Activated effector memory CD4-positive, alpha-beta T cell treated with anti-CD3 and anti-CD28 coated beads, Interleukin-2, amount 50 U/mL, for 16 hours (primary cell): ENCODE measurements at regions not wholly inside any gene's neighbourhood (a gene's known extent, or its start where the extent isn't known, plus 50 kb on each side); places are given as distances from the start of the nearest gene placed in this dataset.
"Not testable (repeated sequence)": the region's sequence is repeated elsewhere in the genome, so short reads cannot be mapped to it uniquely, and the experiment has no call there.

Experiments used
- DNase-seq: peaks from one replicate; pipeline ENCODE4 v3.0.0-alpha.2; 2020

DNA sequence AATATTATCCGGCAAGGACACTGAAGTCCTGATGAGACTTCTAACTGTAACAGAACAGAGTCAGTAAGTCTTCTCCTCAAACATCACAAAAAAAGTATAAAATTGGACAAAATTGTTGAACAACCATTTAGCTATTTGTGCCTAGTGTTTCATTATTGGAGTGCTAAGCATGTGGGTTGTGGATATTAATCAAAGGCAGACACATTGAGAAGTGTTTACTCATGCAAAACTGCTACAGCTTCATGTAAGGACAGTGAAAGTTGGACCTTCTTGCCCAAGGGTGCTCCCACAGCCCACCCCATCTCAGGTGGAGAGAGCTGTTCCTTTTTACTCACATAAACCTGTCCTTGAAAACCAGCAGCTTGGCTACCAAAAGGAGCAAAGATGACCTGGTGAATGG, 355.1 kb upstream of the DAB2 start:
- no peak for DNase-seq

- no peak for DNase-seq
These were observed 351.1 kb upstream of the DAB2 start for GRCh38 chr5:39775797-39776365.

- no peak for DNase-seq
These were observed 350.5 kb upstream of the DAB2 start for GRCh38 chr5:39775086-39775796.

GRCh38 chr5:39774605-39775004, 349.8 kb upstream of the DAB2 start:
- no peak for DNase-seq

GRCh38 chr5:39772307-39772706, 347.5 kb upstream of the DAB2 start:
- no peak for DNase-seq

DNA sequence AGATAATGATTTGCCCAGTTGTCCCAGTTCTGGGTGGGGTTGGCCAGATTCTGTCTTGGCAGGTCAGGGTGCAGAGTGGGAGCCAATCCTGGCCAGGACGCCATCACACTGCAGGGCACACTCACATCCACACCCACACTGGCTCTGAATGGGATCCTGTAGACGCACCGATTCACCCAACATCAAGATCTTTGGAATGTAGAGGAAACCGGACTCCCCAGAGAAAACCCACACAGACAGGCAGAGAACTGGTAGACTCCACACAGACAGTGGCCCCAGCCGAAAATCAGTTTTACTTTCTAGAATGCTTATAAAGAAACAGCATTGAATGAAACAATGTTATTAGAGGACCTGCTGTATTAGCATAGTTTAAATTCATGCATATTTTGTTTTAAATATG, 343.1 kb upstream of the DAB2 start:
- no peak for DNase-seq

- no peak for DNase-seq
These were observed 340.6 kb upstream of the DAB2 start for GRCh38 chr5:39765366-39765765.

DNA sequence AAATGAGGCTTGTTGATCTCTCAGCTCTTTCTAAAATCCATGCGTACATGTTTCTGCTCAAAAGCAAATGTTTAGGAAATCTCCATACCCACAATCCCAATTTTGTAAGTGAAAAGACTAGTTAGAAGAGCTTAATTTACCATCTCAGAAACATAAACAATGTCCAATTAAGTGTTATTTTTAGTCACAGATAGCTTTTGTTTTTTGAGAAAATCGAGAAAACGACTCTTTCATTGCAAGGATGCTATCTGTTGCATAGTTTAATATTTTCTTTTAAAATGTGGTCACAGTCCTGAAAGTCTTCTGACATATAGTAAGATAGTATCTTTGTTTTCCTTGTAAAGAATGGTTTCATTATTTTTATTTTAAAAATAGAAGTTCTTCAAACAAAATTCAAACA, 338.0 kb upstream of the DAB2 start:
- DNase-seq = no peak

DNA sequence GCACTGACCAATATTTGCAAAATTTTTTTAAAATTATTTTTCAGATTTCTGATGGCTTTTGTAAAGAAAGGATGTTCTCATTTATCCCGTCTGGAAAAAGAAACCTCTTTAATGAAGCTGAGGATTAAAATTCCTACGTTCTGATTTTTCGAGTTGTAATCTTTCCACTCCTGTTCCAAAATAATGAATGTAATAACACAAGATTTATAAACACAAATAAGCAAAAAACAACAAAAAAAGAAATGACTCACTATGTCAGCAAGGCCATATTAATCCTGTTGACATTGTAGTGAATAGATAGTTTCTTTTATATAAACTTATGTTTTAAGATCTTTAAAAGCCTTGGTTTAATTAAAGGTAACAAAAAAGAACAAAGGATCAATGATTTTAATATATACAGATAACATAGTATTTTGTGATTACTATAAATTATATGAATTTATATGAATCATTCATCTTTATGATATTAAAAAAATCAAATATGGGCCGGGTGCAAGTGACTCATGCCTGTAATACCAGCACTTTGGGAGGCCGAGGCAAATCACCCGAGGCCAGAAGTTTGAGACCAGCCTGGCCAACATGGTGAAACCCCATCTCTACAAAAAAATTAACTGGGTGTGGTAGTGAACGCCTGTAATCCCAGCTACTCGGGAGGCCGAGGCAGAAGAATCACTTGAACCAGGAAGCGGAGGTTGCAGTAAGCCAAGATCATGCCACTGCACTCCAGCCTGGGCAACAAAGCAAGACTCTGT, 336.6 kb upstream of the DAB2 start:
- no peak for DNase-seq

DNA sequence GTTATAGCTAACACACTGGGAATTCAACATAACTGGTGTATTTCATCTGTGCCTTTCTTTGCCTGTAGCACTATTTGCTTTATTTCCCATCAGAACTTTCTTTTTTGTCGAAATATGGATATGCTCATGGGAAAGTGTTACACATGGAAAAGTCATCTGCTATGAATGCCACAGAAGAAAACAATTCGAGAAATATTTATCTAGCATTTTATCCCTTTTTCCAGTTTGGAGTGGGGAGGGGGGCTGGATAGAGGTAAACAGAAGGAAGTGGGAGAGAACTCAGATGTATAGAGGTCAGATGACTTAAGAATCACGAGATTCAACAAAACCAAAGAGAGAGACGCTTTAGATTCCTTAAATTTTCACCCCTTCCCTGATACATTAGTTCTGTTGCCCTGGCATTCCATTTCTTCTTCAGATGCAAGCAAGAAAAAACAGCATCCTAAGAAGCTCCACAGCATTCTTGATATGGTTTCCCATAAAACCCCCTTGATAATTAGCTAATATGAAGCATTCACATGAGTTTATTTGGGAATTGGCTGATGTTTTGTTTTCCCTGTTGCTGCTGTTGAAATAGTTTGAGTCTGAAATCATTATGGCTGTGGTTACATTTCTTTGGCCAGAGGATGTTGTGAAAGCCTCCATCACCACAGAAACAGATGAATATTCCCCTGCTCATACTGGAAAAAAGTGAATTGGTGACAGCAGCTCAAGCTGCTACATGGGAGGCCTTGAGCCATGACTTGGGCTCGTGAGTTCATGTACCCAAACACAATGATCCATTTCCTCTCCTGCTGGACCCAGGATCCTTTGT, 335.8 kb upstream of the DAB2 start:
- DNase-seq = no peak

DNA sequence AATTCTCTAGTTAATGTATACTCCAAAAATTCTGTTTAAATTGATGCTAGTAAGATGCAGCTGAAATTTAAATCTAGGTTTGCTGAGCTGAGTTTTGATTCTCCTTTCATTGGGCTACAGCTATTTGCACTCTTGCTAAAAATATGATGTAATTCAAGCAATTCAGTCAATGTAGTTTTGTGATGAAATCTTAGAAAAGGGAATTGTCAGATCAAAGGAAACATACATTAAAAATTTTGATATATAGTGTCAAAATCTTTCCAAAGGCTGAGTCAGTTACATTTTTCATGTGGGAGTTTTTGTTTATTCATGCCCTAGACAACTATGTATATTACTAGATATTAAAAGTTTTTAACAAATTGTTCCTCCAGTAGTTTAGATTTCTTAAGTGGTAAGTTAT, 334.9 kb upstream of the DAB2 start:
- DNase-seq = no peak

DNA sequence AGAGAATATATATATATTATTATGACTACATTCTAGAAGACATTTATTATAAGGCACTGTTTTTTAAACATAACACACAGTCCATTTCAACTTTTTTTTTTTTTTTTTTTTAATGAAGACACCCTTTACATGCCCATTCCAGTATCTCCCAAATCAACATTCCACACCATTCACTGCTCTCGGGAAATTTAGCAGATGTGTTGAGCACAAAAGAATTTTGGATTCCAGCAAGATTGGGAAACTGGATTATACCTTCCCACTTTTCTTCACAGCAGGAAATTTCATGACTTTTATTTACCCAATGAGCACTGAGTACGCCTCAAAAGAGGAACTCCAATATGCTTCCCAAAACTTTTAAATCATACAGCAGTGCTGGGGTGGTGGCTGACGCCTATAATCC, 333.6 kb upstream of the DAB2 start:
- no peak for DNase-seq

DNA sequence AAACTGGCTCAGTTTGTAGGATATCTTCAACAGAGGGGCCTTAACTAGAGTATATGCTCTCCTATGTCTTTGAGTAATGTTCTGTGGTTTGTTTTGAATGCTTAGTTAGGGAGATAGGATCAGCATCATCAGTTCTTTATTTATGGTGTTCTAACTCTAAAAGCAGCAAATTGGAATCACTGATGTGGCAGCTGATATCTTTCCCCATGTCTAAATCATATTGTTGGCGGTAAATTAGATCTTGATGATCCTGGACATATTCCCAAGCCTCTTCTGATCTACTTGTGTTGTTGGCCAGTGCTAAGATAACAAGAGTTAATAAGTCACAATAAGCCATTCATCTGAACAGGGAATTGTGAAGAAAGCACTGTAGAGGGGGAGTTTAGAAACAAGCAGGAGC, 332.4 kb upstream of the DAB2 start:
- DNase-seq = no peak

DNA sequence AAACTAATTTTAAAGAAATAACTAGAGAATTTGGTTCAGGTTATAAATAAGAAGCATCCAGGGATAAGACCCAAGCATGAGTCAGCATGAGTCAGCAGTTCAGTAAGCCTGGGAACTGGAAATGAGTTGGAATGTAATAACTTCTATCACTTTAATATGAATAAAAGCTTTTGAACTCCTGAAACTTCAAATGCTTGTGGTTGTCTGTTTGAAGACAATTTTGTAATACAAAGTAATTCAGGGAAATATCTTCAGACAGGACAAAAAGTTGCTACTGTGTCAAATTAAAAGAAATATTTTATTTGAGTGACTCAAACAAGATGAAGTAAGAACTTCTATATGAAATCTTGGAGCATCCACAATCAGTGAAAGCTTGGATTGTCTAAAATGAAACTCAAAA, 331.2 kb upstream of the DAB2 start:
- DNase-seq = no peak

DNA sequence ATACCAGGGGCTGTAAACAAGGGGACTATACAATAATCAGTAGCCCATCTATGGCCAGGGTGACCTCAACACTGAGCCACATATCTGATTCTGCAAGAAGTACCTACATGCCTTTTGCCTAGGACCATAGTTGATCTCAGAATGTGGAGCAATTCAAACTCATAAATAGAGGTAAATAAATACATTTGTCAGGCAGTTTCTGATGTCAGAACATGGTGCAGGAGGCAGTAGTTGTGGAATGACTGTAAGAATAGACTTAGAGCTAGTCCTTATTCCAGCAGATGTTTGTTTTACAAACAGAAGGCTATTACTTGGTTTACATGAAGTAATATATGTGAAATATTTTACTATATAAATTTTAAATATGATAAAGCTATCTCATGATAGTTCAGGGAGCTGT, 330.7 kb upstream of the DAB2 start:
- DNase-seq = no peak

DNA sequence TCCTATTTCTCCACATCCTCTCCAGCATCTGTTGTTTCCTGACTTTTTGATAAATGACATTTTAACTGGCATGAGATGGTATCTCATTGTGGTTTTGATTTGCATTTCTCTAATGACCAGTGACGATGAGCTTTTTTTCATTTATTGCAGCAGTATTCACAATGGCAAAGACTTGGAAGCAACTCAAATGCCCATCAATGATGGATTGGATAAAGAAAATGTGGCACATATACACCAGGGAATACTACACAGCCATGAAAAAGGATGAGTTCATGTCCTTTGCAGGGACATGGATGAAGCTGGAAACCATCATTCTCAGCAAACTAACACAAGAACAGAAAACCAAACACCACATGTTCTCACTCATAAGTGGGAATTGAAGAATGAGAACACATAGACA, 329.0 kb upstream of the DAB2 start:
- not testable (repeated sequence) for DNase-seq

GRCh38 chr5:39750661-39751060, 325.9 kb upstream of the DAB2 start:
- no peak for DNase-seq

DNA sequence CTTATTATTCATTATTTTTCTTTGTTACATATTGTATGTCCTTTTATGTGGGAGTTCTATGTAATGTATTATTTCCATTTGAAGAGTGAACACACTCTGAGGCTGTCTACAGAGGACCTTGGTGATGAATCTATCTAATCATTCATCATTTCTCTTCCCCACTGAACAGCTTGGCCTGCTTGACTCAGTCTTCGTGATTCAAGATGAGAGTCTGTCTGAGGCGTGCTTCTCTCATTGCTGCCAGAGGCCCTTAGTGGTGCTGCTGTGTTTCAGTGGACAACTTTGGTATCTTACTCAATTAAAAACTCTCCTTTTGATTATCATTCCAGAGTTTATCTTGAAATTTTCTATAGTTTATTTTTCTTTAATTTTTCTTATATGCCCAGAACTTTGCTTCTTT, 318.1 kb upstream of the DAB2 start:
- DNase-seq = no peak

DNA sequence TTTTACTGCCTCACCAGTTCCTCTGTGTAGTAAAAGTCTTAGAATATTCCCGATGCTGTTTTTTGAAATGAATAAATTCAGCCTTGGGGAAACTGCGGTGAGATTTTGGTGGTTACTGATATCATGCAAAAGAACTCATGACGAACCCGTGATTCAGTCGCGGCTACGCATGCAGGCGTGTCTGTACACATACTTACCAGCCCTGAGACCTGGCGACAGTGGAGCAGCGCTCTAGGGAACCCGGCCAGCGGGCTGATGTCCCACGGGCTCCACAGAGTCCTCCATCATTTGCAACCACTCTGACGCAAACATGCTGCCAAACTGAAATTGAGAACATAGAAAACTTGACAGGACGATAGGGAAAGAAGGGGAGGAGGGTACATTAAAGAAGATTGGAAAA, 315.6 kb upstream of the DAB2 start:
- DNase-seq = no peak

DNA sequence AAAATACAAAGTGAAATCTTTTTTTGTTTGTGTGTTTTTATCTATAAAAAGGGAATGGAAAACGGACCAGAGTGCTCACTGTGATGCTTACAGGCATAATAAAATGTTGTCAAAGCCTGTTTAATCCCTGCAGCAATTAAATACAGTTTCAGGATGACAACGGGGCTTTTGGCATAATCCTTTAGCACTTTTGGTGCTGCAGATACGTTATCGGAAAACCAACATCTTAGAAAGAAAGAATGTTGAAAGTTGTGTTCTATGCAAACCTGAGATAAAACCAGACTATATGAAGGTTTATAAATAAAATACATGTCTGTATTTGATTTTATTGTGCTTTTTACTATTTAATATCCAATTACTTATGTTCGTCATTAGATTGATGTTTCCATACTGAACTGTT, 307.4 kb upstream of the DAB2 start:
- no peak for DNase-seq

- DNase-seq = no peak
These were observed 305.9 kb upstream of the DAB2 start for GRCh38 chr5:39730699-39731098.

GRCh38 chr5:39730006-39730405, 305.2 kb upstream of the DAB2 start:
- DNase-seq = no peak

GRCh38 chr5:39726467-39726866, 301.7 kb upstream of the DAB2 start:
- DNase-seq = no peak

GRCh38 chr5:39721394-39721793, 296.6 kb upstream of the DAB2 start:
- DNase-seq = no peak
